ENCODE measurements at regions not wholly inside any gene's neighbourhood (a gene's known extent, or its start where the extent isn't known, plus 50 kb on each side); places are given as distances from the start of the nearest gene placed in this dataset.

GRCh38 chr18:64717026-64717425, 568.1 kb upstream of the LINC00305 start:
- TF ChIP-seq, protein P1, sequence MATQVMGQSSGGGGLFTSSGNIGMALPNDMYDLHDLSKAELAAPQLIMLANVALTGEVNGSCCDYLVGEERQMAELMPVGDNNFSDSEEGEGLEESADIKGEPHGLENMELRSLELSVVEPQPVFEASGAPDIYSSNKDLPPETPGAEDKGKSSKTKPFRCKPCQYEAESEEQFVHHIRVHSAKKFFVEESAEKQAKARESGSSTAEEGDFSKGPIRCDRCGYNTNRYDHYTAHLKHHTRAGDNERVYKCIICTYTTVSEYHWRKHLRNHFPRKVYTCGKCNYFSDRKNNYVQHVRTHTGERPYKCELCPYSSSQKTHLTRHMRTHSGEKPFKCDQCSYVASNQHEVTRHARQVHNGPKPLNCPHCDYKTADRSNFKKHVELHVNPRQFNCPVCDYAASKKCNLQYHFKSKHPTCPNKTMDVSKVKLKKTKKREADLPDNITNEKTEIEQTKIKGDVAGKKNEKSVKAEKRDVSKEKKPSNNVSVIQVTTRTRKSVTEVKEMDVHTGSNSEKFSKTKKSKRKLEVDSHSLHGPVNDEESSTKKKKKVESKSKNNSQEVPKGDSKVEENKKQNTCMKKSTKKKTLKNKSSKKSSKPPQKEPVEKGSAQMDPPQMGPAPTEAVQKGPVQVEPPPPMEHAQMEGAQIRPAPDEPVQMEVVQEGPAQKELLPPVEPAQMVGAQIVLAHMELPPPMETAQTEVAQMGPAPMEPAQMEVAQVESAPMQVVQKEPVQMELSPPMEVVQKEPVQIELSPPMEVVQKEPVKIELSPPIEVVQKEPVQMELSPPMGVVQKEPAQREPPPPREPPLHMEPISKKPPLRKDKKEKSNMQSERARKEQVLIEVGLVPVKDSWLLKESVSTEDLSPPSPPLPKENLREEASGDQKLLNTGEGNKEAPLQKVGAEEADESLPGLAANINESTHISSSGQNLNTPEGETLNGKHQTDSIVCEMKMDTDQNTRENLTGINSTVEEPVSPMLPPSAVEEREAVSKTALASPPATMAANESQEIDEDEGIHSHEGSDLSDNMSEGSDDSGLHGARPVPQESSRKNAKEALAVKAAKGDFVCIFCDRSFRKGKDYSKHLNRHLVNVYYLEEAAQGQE (IDR thresholded peaks at IDR 0.05; ENCODE audit: borderline replicate concordance): no peak
- TF ChIP-seq EZH2 (IDR thresholded peaks at IDR 0.05; ENCODE audit: borderline replicate concordance, insufficient read depth, low read length, poor library complexity, severe bottlenecking): no peak
- TF ChIP-seq SMC3 (conservative IDR thresholded peaks at IDR 0.05; ENCODE audit: poor library complexity): no peak
- no peak for TF ChIP-seq TAF1 (IDR thresholded peaks at IDR 0.05; ENCODE audit: low read depth)
- TF ChIP-seq MXI1 (conservative IDR thresholded peaks at IDR 0.05; ENCODE audit: poor library complexity, severe bottlenecking): no peak
- TF ChIP-seq, protein P2, sequence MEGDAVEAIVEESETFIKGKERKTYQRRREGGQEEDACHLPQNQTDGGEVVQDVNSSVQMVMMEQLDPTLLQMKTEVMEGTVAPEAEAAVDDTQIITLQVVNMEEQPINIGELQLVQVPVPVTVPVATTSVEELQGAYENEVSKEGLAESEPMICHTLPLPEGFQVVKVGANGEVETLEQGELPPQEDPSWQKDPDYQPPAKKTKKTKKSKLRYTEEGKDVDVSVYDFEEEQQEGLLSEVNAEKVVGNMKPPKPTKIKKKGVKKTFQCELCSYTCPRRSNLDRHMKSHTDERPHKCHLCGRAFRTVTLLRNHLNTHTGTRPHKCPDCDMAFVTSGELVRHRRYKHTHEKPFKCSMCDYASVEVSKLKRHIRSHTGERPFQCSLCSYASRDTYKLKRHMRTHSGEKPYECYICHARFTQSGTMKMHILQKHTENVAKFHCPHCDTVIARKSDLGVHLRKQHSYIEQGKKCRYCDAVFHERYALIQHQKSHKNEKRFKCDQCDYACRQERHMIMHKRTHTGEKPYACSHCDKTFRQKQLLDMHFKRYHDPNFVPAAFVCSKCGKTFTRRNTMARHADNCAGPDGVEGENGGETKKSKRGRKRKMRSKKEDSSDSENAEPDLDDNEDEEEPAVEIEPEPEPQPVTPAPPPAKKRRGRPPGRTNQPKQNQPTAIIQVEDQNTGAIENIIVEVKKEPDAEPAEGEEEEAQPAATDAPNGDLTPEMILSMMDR (IDR thresholded peaks at IDR 0.05; ENCODE audit: poor library complexity, severe bottlenecking): no peak
- no peak for TF ChIP-seq POLR2AphosphoS5 (IDR thresholded peaks at IDR 0.05)
- no peak for TF ChIP-seq EP300 (conservative IDR thresholded peaks at IDR 0.05; ENCODE audit: poor library complexity, severe bottlenecking)
- TF ChIP-seq RAD21 (conservative IDR thresholded peaks at IDR 0.05): no peak
- Histone ChIP-seq H3F3A (ENCODE audit: insufficient read depth, low read length, poor library complexity, severe bottlenecking) (no peaks in the 10 kb centered on the region), H3K36me3 (ENCODE audit: insufficient read depth, low read length) (no peaks in the 10 kb centered on the region), H3K27me3 (ENCODE audit: insufficient read depth, low read depth, low read length) (no peaks in the 10 kb centered on the region), H4K20me1 (ENCODE audit: insufficient read depth) (no peaks in the 10 kb centered on the region), H3K4me2 (ENCODE audit: low read length) (no peak overlapping the region), H3K4me3 (ENCODE audit: low read length) (no peak overlapping the region), H2AFZ (ENCODE audit: low read depth, low read length) (no peak overlapping the region), H3K9me2 (ENCODE audit: insufficient read depth, low read length) (no peaks in the 10 kb centered on the region), H3K79me2 (replicated peaks; ENCODE audit: insufficient read depth, low read length) (no peaks in the 10 kb centered on the region), H3K9ac (ENCODE audit: low read length) (no peak overlapping the region), H3K27ac (ENCODE audit: low read length) (no peak overlapping the region), H3K9me3 (ENCODE audit: low read length) (no peaks in the 10 kb centered on the region)

- TF ChIP-seq, protein P1 (IDR thresholded peaks at IDR 0.05; ENCODE audit: borderline replicate concordance): no peak
- no peak for TF ChIP-seq EP300 (conservative IDR thresholded peaks at IDR 0.05; ENCODE audit: poor library complexity, severe bottlenecking)
- no peak for TF ChIP-seq RAD21 (conservative IDR thresholded peaks at IDR 0.05)
- no peak for TF ChIP-seq SMC3 (conservative IDR thresholded peaks at IDR 0.05; ENCODE audit: poor library complexity)
- no peak for TF ChIP-seq MXI1 (conservative IDR thresholded peaks at IDR 0.05; ENCODE audit: poor library complexity, severe bottlenecking)
- TF ChIP-seq, protein P2 (IDR thresholded peaks at IDR 0.05; ENCODE audit: poor library complexity, severe bottlenecking): no peak
- TF ChIP-seq POLR2AphosphoS5 (IDR thresholded peaks at IDR 0.05): no peak
- TF ChIP-seq EZH2 (IDR thresholded peaks at IDR 0.05; ENCODE audit: borderline replicate concordance, insufficient read depth, low read length, poor library complexity, severe bottlenecking): no peak
- no peak for TF ChIP-seq TAF1 (IDR thresholded peaks at IDR 0.05; ENCODE audit: low read depth)
- no peaks in the 10 kb centered on the region for H3K9me3 ChIP-seq (ENCODE audit: low read length)
- no peak overlapping the region for H3K4me2 ChIP-seq (ENCODE audit: low read length)
- H3F3A ChIP-seq (ENCODE audit: insufficient read depth, low read length, poor library complexity, severe bottlenecking): no peaks in the 10 kb centered on the region
- H3K36me3 ChIP-seq (ENCODE audit: insufficient read depth, low read length): no peaks in the 10 kb centered on the region
- H3K9ac ChIP-seq (ENCODE audit: low read length): no peak overlapping the region
- H3K4me3 ChIP-seq (ENCODE audit: low read length): no peak overlapping the region
- no peaks in the 10 kb centered on the region for H3K79me2 ChIP-seq (replicated peaks; ENCODE audit: insufficient read depth, low read length)
- H2AFZ ChIP-seq (ENCODE audit: low read depth, low read length): no peak overlapping the region
- H3K27ac ChIP-seq (ENCODE audit: low read length): no peak overlapping the region
- H3K9me2 ChIP-seq (ENCODE audit: insufficient read depth, low read length): no peaks in the 10 kb centered on the region
- no peaks in the 10 kb centered on the region for H4K20me1 ChIP-seq (ENCODE audit: insufficient read depth)
- no peaks in the 10 kb centered on the region for H3K27me3 ChIP-seq (ENCODE audit: insufficient read depth, low read depth, low read length)
Observed at GRCh38 chr18:64714086-64714485, 565.2 kb upstream of the LINC00305 start.

Measured in neural cell (in vitro differentiated cells).